B cell (primary cell): ENCODE measurements at regions not wholly inside any gene's neighbourhood (a gene's known extent, or its start where the extent isn't known, plus 50 kb on each side); places are given as distances from the start of the nearest gene placed in this dataset.

ENCODE experiments used
- EZH2 ChIP-seq: IDR thresholded peaks from 2 replicates; pipeline ENCODE4 v1.6.1; 2012; ENCODE audit warnings: borderline replicate concordance, low read depth, mild to moderate bottlenecking, moderate library complexity, low read length; ENCODE audit not compliant: insufficient read depth, poor library complexity, severe bottlenecking
- TF ChIP-seq, protein P1 (sequence below): fragments of 200-600 bp; IDR thresholded peaks from one replicate; pipeline ENCODE4 v1.8.0; 2022; ENCODE audit warnings: antibody characterized with exemption, mild to moderate bottlenecking

DNA sequence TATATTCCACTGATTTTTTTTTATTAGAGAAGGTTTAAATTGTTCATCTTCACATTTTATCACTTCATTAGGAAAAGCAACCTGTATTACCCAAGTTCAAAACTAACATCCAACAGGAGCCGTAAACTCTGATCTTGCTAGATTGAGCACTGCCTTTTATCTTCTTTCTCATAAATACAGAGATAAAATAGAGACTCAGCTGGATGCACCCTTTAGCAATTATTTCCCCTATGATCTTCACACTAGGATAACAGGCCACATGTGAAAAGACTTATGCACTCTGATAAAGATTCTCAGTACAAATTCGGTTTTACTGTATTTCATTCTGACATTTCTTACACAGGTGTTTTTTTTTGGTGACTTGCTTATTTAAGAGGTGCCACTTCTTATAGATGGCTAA, 2438.2 kb upstream of the PCDH20 start:
- TF ChIP-seq, protein P1, sequence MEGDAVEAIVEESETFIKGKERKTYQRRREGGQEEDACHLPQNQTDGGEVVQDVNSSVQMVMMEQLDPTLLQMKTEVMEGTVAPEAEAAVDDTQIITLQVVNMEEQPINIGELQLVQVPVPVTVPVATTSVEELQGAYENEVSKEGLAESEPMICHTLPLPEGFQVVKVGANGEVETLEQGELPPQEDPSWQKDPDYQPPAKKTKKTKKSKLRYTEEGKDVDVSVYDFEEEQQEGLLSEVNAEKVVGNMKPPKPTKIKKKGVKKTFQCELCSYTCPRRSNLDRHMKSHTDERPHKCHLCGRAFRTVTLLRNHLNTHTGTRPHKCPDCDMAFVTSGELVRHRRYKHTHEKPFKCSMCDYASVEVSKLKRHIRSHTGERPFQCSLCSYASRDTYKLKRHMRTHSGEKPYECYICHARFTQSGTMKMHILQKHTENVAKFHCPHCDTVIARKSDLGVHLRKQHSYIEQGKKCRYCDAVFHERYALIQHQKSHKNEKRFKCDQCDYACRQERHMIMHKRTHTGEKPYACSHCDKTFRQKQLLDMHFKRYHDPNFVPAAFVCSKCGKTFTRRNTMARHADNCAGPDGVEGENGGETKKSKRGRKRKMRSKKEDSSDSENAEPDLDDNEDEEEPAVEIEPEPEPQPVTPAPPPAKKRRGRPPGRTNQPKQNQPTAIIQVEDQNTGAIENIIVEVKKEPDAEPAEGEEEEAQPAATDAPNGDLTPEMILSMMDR = no peak
- TF ChIP-seq EZH2 = no peak
